ELR (cell line): ENCODE measurements at regions not wholly inside any gene's neighbourhood (a gene's known extent, or its start where the extent isn't known, plus 50 kb on each side); places are given as distances from the start of the nearest gene placed in this dataset.
"Not testable (repeated sequence)": the region's sequence is repeated elsewhere in the genome, so short reads cannot be mapped to it uniquely, and the experiment has no call there.

Experiments used
- DNase-seq: peaks from one replicate; pipeline ENCODE4 v3.0.0-alpha.2; 2015; ENCODE audit warnings: low read depth

GRCh38 chr18:41693008-41693407 is 262.0 kb upstream of the PIK3C3 start:
- DNase-seq = no peak

- DNase-seq = no peak
Measured at GRCh38 chr18:41690332-41691127, 264.5 kb upstream of the PIK3C3 start.

GRCh38 chr18:41687138-41687537 is 267.9 kb upstream of the PIK3C3 start:
- DNase-seq = no peak

GRCh38 chr18:41681138-41681880 is 273.7 kb upstream of the PIK3C3 start:
- DNase-seq = peak; percentile 58

GRCh38 chr18:41674506-41674905 is 280.5 kb upstream of the PIK3C3 start:
- no peak for DNase-seq

GRCh38 chr18:41666231-41666630 is 288.8 kb upstream of the PIK3C3 start:
- DNase-seq = no peak

- no peak for DNase-seq
Measured at GRCh38 chr18:41665210-41665609, 289.8 kb upstream of the PIK3C3 start.

- peak; percentile 74 for DNase-seq
Measured at GRCh38 chr18:41660654-41661053, 294.4 kb upstream of the PIK3C3 start.

GRCh38 chr18:41659438-41660130 is 295.4 kb upstream of the PIK3C3 start:
- no peak for DNase-seq

- DNase-seq = no peak
Measured at GRCh38 chr18:41657189-41657588, 297.8 kb upstream of the PIK3C3 start.

- peak; percentile 36 for DNase-seq
Measured at GRCh38 chr18:41655074-41655473, 300.0 kb upstream of the PIK3C3 start.

- DNase-seq = no peak
Measured at GRCh38 chr18:41647914-41648313, 307.1 kb upstream of the PIK3C3 start.

- DNase-seq = no peak
Measured at GRCh38 chr18:41646915-41647620, 308.0 kb upstream of the PIK3C3 start.

GRCh38 chr18:41645589-41646360 is 309.3 kb upstream of the PIK3C3 start:
- no peak for DNase-seq

GRCh38 chr18:41644466-41644865 is 310.6 kb upstream of the PIK3C3 start:
- no peak for DNase-seq

GRCh38 chr18:41643427-41643826 is 311.6 kb upstream of the PIK3C3 start:
- DNase-seq = peak; percentile 79

- DNase-seq = peak; percentile 85
Measured at GRCh38 chr18:41642756-41643155, 312.3 kb upstream of the PIK3C3 start.

GRCh38 chr18:41639218-41639617 is 315.8 kb upstream of the PIK3C3 start:
- DNase-seq = no peak

GRCh38 chr18:41631723-41632285 is 323.2 kb upstream of the PIK3C3 start:
- not testable (repeated sequence) for DNase-seq

- no peak for DNase-seq
Measured at GRCh38 chr18:41630232-41630886, 324.7 kb upstream of the PIK3C3 start.
